GM21381 (cell line): ENCODE measurements at regions not wholly inside any gene's neighbourhood (a gene's known extent, or its start where the extent isn't known, plus 50 kb on each side); places are given as distances from the start of the nearest gene placed in this dataset.

ENCODE experiments used
- ATAC-seq: cut with Tn5 transposase; IDR thresholded peaks from one replicate; pipeline ENCODE4 v1.9.1; 2021; ENCODE audit warnings: mild to moderate bottlenecking, moderate library complexity; ENCODE audit not compliant: unreplicated experiment

GRCh38 chr6:19312241-19312978, 524.8 kb upstream of the ID4 start:
- ATAC-seq = no peak

GRCh38 chr6:19317431-19317986, 519.7 kb upstream of the ID4 start:
- no peak for ATAC-seq

- ATAC-seq = no peak
Measured at GRCh38 chr6:19319005-19319404, 518.2 kb upstream of the ID4 start.

- ATAC-seq = no peak
Measured at GRCh38 chr6:19320111-19320581, 517.0 kb upstream of the ID4 start.

GRCh38 chr6:19322691-19323485, 514.3 kb upstream of the ID4 start:
- no peak for ATAC-seq

- ATAC-seq = no peak
Measured at GRCh38 chr6:19324376-19324775, 512.8 kb upstream of the ID4 start.

GRCh38 chr6:19325335-19325789, 511.8 kb upstream of the ID4 start:
- ATAC-seq = no peak

GRCh38 chr6:19327241-19327640, 509.9 kb upstream of the ID4 start:
- no peak for ATAC-seq

GRCh38 chr6:19327661-19328060, 509.5 kb upstream of the ID4 start:
- no peak for ATAC-seq

GRCh38 chr6:19329078-19329477, 508.1 kb upstream of the ID4 start:
- ATAC-seq = no peak

GRCh38 chr6:19331089-19331488, 506.1 kb upstream of the ID4 start:
- ATAC-seq = no peak

- no peak for ATAC-seq
Measured at GRCh38 chr6:19332806-19333460, 504.2 kb upstream of the ID4 start.

- ATAC-seq = no peak
Measured at GRCh38 chr6:19333936-19334335, 503.2 kb upstream of the ID4 start.

GRCh38 chr6:19336579-19336978, 500.6 kb upstream of the ID4 start:
- no peak for ATAC-seq

- no peak for ATAC-seq
Measured at GRCh38 chr6:19337101-19337500, 500.1 kb upstream of the ID4 start.

- ATAC-seq = no peak
Measured at GRCh38 chr6:19342616-19343015, 494.6 kb upstream of the ID4 start.

- ATAC-seq = no peak
Measured at GRCh38 chr6:19349429-19349828, 487.7 kb upstream of the ID4 start.

- no peak for ATAC-seq
Measured at GRCh38 chr6:19354181-19354580, 483.0 kb upstream of the ID4 start.

GRCh38 chr6:19356692-19357091, 480.5 kb upstream of the ID4 start:
- ATAC-seq = no peak

- ATAC-seq = no peak
Measured at GRCh38 chr6:19362396-19362795, 474.8 kb upstream of the ID4 start.

- no peak for ATAC-seq
Measured at GRCh38 chr6:19368511-19368910, 468.7 kb upstream of the ID4 start.
